ENCODE measurements at regions not wholly inside any gene's neighbourhood (a gene's known extent, or its start where the extent isn't known, plus 50 kb on each side); places are given as distances from the start of the nearest gene placed in this dataset.

- no peaks in the 10 kb centered on the region for H3K9me3 ChIP-seq (ENCODE audit: low read depth, low read length)
- H4K20me1 ChIP-seq (ENCODE audit: insufficient read depth, low read length) = no peaks in the 10 kb centered on the region
- no peak overlapping the region for H3K27ac ChIP-seq (ENCODE audit: low read depth, low read length)
- DNase-seq (ENCODE audit: insufficient read length, low spot score, missing footprints) = no peak
- no peak overlapping the region for H3K4me2 ChIP-seq (ENCODE audit: insufficient read depth, low read length)
- H3K36me3 ChIP-seq (ENCODE audit: insufficient read depth, low read length) = no peaks in the 10 kb centered on the region
- H3K79me2 ChIP-seq (ENCODE audit: insufficient read depth, low read length) = no peaks in the 10 kb centered on the region
- no peak overlapping the region for H3K4me3 ChIP-seq (ENCODE audit: insufficient read depth, low read length)
- TF ChIP-seq CTCF (IDR thresholded peaks at IDR 0.05; ENCODE audit: extremely low read depth, low read depth, low read length) = no peak
- H3K4me1 ChIP-seq (ENCODE audit: insufficient read depth, low read length) = peaks cover 40% of the 10 kb centered on the region
- no peaks in the 10 kb centered on the region for H3K27me3 ChIP-seq (ENCODE audit: insufficient read depth, low read length)
- H2AFZ ChIP-seq (ENCODE audit: low read length) = no peak overlapping the region
Measured at GRCh38 chr11:112322173-112322790, 61.6 kb upstream of the PLET1 start.

GRCh38 chr11:112334381-112334780, 73.7 kb upstream of the PLET1 start:
- Histone ChIP-seq H3K4me1 (ENCODE audit: insufficient read depth, low read length) (no peaks in the 10 kb centered on the region), H4K20me1 (ENCODE audit: insufficient read depth, low read length) (no peaks in the 10 kb centered on the region), H3K9me3 (ENCODE audit: low read depth, low read length) (no peaks in the 10 kb centered on the region), H3K27me3 (ENCODE audit: insufficient read depth, low read length) (peaks cover 5% of the 10 kb centered on the region), H3K27ac (ENCODE audit: low read depth, low read length) (no peak overlapping the region), H3K4me2 (ENCODE audit: insufficient read depth, low read length) (no peak overlapping the region), H3K4me3 (ENCODE audit: insufficient read depth, low read length) (no peak overlapping the region), H2AFZ (ENCODE audit: low read length) (no peak overlapping the region), H3K79me2 (ENCODE audit: insufficient read depth, low read length) (no peaks in the 10 kb centered on the region), H3K36me3 (ENCODE audit: insufficient read depth, low read length) (no peaks in the 10 kb centered on the region)
- no peak for DNase-seq (ENCODE audit: insufficient read length, low spot score, missing footprints)
- no peak for TF ChIP-seq CTCF (IDR thresholded peaks at IDR 0.05; ENCODE audit: extremely low read depth, low read depth, low read length)

- H3K4me3 ChIP-seq (ENCODE audit: insufficient read depth, low read length) = no peak overlapping the region
- TF ChIP-seq CTCF (IDR thresholded peaks at IDR 0.05; ENCODE audit: extremely low read depth, low read depth, low read length) = no peak
- H3K4me1 ChIP-seq (ENCODE audit: insufficient read depth, low read length) = no peaks in the 10 kb centered on the region
- no peak overlapping the region for H3K4me2 ChIP-seq (ENCODE audit: insufficient read depth, low read length)
- no peaks in the 10 kb centered on the region for H4K20me1 ChIP-seq (ENCODE audit: insufficient read depth, low read length)
- no peaks in the 10 kb centered on the region for H3K9me3 ChIP-seq (ENCODE audit: low read depth, low read length)
- H3K79me2 ChIP-seq (ENCODE audit: insufficient read depth, low read length) = no peaks in the 10 kb centered on the region
- DNase-seq (ENCODE audit: insufficient read length, low spot score, missing footprints) = no peak
- no peaks in the 10 kb centered on the region for H3K36me3 ChIP-seq (ENCODE audit: insufficient read depth, low read length)
- no peak overlapping the region for H2AFZ ChIP-seq (ENCODE audit: low read length)
- H3K27me3 ChIP-seq (ENCODE audit: insufficient read depth, low read length) = peaks cover 5% of the 10 kb centered on the region
- no peak overlapping the region for H3K27ac ChIP-seq (ENCODE audit: low read depth, low read length)
Measured at GRCh38 chr11:112336356-112336886, 75.8 kb upstream of the PLET1 start.

GRCh38 chr11:112339566-112339965, 78.9 kb upstream of the PLET1 start:
- H3K4me3 ChIP-seq (ENCODE audit: insufficient read depth, low read length) = no peak overlapping the region

More at GRCh38 chr11:112339566-112339965, 78.9 kb upstream of the PLET1 start:
- no peaks in the 10 kb centered on the region for H3K4me1 ChIP-seq (ENCODE audit: insufficient read depth, low read length)
- TF ChIP-seq CTCF (IDR thresholded peaks at IDR 0.05; ENCODE audit: extremely low read depth, low read depth, low read length) = no peak
- H3K9me3 ChIP-seq (ENCODE audit: low read depth, low read length) = no peaks in the 10 kb centered on the region
- no peaks in the 10 kb centered on the region for H3K79me2 ChIP-seq (ENCODE audit: insufficient read depth, low read length)
- no peak overlapping the region for H3K4me2 ChIP-seq (ENCODE audit: insufficient read depth, low read length)
- H3K27ac ChIP-seq (ENCODE audit: low read depth, low read length) = no peak overlapping the region
- peaks cover 3% of the 10 kb centered on the region for H3K27me3 ChIP-seq (ENCODE audit: insufficient read depth, low read length)
- H2AFZ ChIP-seq (ENCODE audit: low read length) = no peak overlapping the region
- no peaks in the 10 kb centered on the region for H3K36me3 ChIP-seq (ENCODE audit: insufficient read depth, low read length)
- no peak for DNase-seq (ENCODE audit: insufficient read length, low spot score, missing footprints)
- H4K20me1 ChIP-seq (ENCODE audit: insufficient read depth, low read length) = no peaks in the 10 kb centered on the region

Measured in osteoblast (primary cell).